GM21423 (cell line): ENCODE measurements at regions not wholly inside any gene's neighbourhood (a gene's known extent, or its start where the extent isn't known, plus 50 kb on each side); places are given as distances from the start of the nearest gene placed in this dataset.

Experiments
- ATAC-seq: cut with Tn5 transposase; IDR thresholded peaks from one replicate; pipeline ENCODE4 v1.9.1; 2021; ENCODE audit warnings: mild to moderate bottlenecking, moderate library complexity; ENCODE audit not compliant: unreplicated experiment

DNA sequence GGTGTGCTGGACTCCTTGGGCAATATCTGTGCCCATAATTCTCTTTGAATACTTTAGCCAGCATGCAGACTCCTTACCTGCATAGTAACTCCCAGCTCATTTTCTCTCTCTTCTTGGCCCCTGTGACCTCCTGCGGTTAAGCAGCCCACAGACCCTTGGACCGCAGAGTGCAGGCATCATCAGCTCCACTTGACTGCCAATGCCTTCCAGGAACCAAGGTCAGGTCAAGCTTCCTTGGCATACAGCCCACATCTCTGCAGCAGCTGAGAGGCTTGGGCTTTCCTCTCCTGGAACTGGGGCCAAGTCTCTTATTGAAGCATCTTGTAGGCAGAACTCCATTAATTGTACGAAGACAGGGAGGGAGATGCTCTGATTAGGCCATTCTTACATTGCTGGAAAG lies 130.1 kb upstream of the PIEZO2 start:
- ATAC-seq, result no peak

DNA sequence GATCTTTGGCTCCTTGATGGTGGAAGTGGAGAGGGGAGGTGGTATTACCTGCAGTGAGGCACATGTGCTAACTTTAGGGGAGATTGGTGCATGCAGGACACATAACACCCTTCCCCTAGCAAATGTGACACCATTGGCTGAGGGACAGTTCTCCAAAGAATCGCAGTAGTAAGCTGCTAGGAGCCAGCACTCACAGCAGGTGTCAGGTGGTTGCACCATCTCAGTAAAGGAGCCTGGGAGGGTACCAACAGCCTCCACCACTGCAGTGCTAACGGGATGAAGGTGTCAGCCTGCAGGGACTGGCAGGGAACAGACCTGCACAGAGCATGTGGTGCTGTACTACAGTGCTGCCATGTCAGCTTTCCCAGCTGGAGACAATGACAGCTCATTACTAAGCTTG lies 127.3 kb upstream of the PIEZO2 start:
- no peak for ATAC-seq

DNA sequence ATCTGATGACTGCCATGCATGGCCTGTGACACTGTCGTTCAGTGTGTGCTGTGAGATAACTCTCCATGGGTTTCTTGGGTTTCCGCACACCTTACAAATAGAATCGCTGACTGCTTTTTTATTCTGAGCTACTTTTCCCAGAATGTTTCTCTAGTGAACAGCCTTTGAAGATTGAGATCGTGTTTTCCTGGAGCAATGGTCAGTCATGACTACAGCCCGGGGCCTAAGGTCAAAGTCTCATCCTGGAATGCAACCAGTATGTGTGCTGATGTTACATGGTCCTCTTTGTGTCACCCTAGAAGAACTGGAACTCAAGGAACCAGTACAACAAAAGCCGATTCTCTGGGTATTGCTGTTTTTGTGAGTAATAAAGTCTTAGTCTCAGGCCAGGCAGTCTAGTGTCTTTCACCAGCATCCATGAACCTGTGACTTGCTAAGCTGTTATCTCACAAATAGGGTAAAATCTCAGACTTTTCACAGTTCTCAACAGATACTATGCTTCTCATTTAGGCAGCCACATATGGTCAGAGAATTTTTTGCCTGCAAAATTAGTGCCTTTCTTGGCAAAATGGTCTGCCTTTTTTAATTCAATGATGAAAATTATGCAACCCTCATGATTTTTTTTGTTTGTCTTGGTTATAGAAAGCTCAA lies 124.9 kb upstream of the PIEZO2 start:
- no peak for ATAC-seq

- ATAC-seq, result no peak
Measured at GRCh38 chr18:11272516-11272915, 123.1 kb upstream of the PIEZO2 start.

- no peak for ATAC-seq
Measured at GRCh38 chr18:11271954-11272353, 122.6 kb upstream of the PIEZO2 start.

- no peak for ATAC-seq
Measured at GRCh38 chr18:11269257-11269656, 119.9 kb upstream of the PIEZO2 start.

DNA sequence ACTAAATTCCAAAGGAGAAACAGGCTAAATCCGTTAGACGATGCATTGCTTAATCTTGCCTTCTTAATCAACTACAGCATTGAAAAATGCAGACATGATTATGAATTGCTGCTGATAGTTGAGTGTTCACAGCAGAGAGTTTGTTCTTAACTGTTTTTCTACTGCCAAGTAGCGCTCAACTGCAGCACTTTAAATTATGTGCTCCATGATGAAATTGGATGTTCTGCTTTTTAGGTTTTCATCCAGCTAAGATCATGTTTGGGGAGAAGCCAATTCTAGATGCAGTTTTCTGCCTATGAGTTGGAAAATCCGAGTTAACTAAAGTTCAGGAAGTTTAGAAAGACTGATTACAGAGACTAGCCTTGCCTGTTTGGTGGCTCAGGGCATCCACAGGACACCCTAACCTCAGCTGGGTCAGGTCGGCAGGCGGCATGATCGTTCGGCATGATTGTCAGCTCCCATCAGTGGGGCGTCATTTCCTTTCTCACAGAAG lies 119.4 kb upstream of the PIEZO2 start:
- no peak for ATAC-seq

- no peak for ATAC-seq
Measured at GRCh38 chr18:11268153-11268552, 118.8 kb upstream of the PIEZO2 start.

DNA sequence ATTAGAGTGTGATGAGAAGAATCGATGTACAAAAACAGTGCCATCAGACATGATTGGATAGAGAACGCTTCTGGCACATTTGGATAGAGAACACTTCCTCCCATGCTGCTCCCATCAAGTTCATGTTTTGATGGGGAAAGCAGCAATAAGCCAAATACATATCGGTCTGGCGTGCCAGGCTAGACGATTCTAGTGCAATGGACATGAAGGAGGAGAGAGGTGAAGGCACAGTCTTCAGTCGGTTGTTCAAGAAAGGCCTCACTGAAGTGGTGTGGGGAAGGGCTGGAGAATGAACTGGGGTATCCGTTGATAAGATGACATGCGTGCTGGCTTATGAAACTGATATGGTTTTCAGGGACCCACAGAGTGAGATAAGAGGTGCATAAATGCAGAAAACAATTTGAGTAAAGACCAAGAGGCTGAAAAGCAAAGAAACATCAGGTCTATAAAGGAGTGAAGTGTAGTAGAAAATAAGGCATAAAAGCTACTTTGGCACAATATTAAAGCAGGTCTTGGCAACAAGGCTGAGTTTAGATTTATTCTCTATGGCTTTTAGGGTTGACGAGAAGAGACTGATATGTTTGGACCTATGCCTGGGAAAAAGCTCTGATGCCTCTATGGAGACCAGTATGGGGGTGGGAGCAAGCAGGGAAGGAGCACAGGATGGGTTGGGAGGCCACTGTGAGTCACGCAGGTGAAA lies 117.6 kb upstream of the PIEZO2 start:
- ATAC-seq, result no peak

- no peak for ATAC-seq
Measured at GRCh38 chr18:11261486-11261885, 112.1 kb upstream of the PIEZO2 start.

- no peak for ATAC-seq
Measured at GRCh38 chr18:11260961-11261461, 111.6 kb upstream of the PIEZO2 start.

GRCh38 chr18:11259469-11260150 lies 110.2 kb upstream of the PIEZO2 start:
- ATAC-seq, result no peak

- ATAC-seq, result no peak
Measured at GRCh38 chr18:11258039-11258610, 108.8 kb upstream of the PIEZO2 start.

GRCh38 chr18:11256251-11256650 lies 106.9 kb upstream of the PIEZO2 start:
- no peak for ATAC-seq

- no peak for ATAC-seq
Measured at GRCh38 chr18:11251891-11252270, 102.5 kb upstream of the PIEZO2 start.

DNA sequence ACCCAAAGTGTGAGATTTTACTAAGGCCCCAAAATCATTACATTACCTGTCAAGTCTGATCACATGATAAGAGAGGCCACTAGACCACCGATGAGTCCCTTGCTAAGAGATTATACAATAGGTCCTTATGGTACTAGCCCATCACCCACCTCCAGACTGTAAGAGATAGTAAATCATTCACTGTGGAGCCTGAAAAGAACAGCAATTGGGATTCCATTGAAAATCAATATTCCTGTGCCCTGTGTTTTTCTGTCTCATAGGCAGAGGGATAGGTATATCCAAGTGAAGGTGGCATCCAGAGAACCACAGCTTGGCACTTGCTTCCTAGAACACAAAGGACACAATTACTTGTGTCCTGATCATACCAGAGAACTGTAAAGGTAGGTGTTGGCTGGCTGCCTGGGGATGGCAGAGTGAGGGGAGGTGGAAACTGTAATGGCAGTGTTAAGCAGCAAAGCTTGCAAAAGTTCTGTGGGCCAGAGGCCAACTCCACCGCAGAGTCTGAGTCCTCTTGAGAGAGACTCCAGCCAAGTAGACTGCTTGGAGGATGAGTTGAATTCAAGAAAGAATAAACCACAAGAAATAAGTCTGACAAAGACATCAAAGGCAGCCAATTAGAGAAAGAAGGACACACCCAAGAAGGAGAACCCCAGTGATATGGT lies 102.0 kb upstream of the PIEZO2 start:
- no peak for ATAC-seq

DNA sequence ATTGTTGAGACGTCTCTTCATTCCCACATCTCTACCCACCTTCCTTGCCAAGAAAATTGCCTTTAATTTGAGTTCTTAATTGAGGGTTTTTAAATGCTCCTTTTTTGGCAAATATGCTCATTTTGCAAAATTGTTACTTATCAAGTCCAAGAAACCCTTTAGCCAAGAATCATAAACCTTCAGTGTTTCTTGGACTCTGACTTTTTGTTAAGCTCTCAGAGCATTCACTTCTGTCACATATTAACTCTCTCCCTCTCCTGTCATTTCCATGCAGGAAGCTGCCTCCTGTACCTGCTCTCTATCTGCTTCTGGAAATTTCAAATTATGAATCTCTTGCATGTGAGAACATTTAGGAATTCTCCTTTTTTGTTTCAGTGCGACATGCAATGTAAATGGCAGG lies 100.0 kb upstream of the PIEZO2 start:
- no peak for ATAC-seq

DNA sequence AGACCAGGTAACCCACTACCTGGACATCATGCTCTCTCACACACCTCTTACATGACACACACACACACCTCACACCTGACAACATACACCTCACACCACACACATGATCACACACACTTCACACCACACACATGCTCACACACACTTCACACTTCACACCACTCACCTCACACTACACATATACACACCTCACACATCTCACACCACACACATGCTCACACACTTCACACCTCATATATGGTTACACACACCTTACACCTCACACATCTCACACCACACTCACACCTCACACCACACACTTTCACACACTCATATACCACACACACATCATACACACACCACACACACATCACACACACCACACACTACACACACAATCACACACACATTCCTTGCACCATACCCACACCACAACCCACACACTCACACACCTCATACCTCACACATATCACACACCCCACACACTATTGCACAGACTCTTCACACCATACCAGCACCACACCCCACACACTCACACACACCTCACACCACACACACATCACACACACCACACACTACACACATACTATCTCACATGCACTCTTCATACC lies 98.1 kb upstream of the PIEZO2 start:
- no peak for ATAC-seq

GRCh38 chr18:11246495-11247300 lies 97.3 kb upstream of the PIEZO2 start:
- no peak for ATAC-seq

- no peak for ATAC-seq
Measured at GRCh38 chr18:11245879-11246278, 96.5 kb upstream of the PIEZO2 start.
